Activated naive CD4-positive, alpha-beta T cell treated with Interleukin-2 at 50 U/mL for 16 hours (primary cell): ENCODE measurements at regions not wholly inside any gene's neighbourhood (a gene's known extent, or its start where the extent isn't known, plus 50 kb on each side); places are given as distances from the start of the nearest gene placed in this dataset.
"Not testable (repeated sequence)": the region's sequence is repeated elsewhere in the genome, so short reads cannot be mapped to it uniquely, and the experiment has no call there.

ENCODE experiments used
- DNase-seq: peaks from one replicate; pipeline ENCODE4 v3.0.0-alpha.2; 2020

GRCh38 chr4:114034189-114034588, 54.7 kb upstream of the ARSJ start:
- no peak for DNase-seq

GRCh38 chr4:114036426-114036825, 57.0 kb upstream of the ARSJ start:
- no peak for DNase-seq

GRCh38 chr4:114036864-114037263, 57.4 kb upstream of the ARSJ start:
- DNase-seq: no peak

GRCh38 chr4:114037988-114038387, 58.5 kb upstream of the ARSJ start:
- no peak for DNase-seq

GRCh38 chr4:114038762-114039387, 59.4 kb upstream of the ARSJ start:
- no peak for DNase-seq

GRCh38 chr4:114040319-114041116, 61.1 kb upstream of the ARSJ start:
- DNase-seq: no peak

GRCh38 chr4:114041117-114041475, 61.6 kb upstream of the ARSJ start:
- DNase-seq: no peak

- DNase-seq: no peak
Observed at GRCh38 chr4:114043116-114043515, 63.7 kb upstream of the ARSJ start.

- DNase-seq: not testable (repeated sequence)
Observed at GRCh38 chr4:114044351-114044750, 64.9 kb upstream of the ARSJ start.

GRCh38 chr4:114046331-114046730, 66.9 kb upstream of the ARSJ start:
- DNase-seq: no peak

- not testable (repeated sequence) for DNase-seq
Observed at GRCh38 chr4:114048154-114048553, 68.7 kb upstream of the ARSJ start.

GRCh38 chr4:114052227-114052626, 72.8 kb upstream of the ARSJ start:
- DNase-seq: no peak

- no peak for DNase-seq
Observed at GRCh38 chr4:114056599-114056998, 77.2 kb upstream of the ARSJ start.

- DNase-seq: no peak
Observed at GRCh38 chr4:114057746-114058145, 78.3 kb upstream of the ARSJ start.

- DNase-seq: no peak
Observed at GRCh38 chr4:114062499-114062898, 83.1 kb upstream of the ARSJ start.

GRCh38 chr4:114072781-114073180, 93.3 kb upstream of the ARSJ start:
- no peak for DNase-seq

GRCh38 chr4:114076899-114077570, 97.6 kb upstream of the ARSJ start:
- DNase-seq: no peak

GRCh38 chr4:114077610-114078009, 98.2 kb upstream of the ARSJ start:
- DNase-seq: no peak

- DNase-seq: no peak
Observed at GRCh38 chr4:114078636-114079035, 99.2 kb upstream of the ARSJ start.

GRCh38 chr4:114081783-114082182, 102.3 kb upstream of the ARSJ start:
- DNase-seq: no peak

GRCh38 chr4:114082348-114082747, 102.9 kb upstream of the ARSJ start:
- no peak for DNase-seq

- DNase-seq: no peak
Observed at GRCh38 chr4:114085611-114086345, 106.3 kb upstream of the ARSJ start.

GRCh38 chr4:114087596-114088230, 108.3 kb upstream of the ARSJ start:
- DNase-seq: no peak
